KBM-7 (cell line): ENCODE measurements at regions not wholly inside any gene's neighbourhood (a gene's known extent, or its start where the extent isn't known, plus 50 kb on each side); places are given as distances from the start of the nearest gene placed in this dataset.

ENCODE experiments used
- DNase-seq: peaks from one replicate; pipeline ENCODE4 v3.0.0-alpha.2; 2015
- in situ Hi-C: fragments of 300-500 bp; cut with MboI; formaldehyde crosslinking; loops from 2 replicates; pipeline ENCODE4 v1.14.3; 2020; ENCODE audit warnings: low sequenced_read_pairs, low pct_unique_long_range_greater_than_20kb, mixed read lengths

GRCh38 chr3:177594096-177594495 is 396.8 kb upstream of the TBL1XR1 start:
- in situ Hi-C loops: no loop called here
- no peak for DNase-seq

DNA sequence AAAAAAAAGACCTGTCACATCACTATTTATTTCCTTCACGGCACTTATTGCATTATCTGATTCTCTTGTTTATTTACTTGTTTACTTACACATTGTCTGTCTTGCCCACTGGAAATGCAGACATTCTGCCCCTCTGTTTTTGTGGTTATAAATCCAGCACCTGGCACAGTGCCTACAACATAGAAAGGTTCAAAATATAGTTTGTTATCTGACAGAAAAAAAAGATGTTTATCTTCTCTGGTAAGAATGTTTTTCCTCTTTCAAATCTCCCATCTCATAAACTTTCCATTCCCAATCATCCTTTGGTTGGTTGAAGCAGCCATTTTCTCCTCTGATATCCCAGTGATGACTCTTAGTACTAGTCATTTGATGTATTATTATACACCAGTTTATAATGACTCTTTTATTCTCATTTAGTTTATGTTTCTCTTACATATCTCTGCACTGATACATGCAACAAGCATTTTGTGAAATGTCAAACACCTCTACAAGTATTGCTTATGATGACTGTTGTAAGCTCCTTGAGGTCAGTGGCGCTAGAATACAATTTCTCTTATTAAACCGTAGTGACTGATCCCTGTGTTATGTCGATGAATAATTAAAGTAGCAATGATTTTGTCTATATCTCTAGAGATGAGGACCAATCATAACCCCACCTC is 398.4 kb upstream of the TBL1XR1 start:
- in situ Hi-C loops: no loop called here
- no peak for DNase-seq

- in situ Hi-C loops: no loop called here
- no peak for DNase-seq
Measured at GRCh38 chr3:177596248-177596815, 399.1 kb upstream of the TBL1XR1 start.

DNA sequence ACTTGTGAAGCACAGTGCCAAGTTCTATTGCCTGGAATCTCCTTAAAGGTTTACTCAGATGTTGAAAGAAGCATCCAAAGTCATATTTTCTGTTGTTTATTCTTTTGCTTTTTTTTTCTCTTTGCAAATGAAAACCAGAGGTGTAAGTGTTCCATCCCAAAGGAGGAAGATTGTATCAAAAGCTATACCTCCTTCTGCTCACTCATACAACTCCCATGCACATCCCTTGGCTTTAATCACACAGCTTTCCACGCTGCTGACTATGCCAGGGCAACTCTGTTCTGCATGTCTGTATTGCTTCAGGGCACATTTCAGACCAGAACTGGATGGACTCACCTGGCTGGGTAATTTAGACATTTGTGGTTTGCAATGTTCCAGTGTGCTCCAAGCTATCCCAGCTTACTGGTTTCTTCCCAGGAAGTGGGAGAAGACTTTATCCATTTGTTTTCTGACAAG is 399.6 kb upstream of the TBL1XR1 start:
- DNase-seq: no peak
- in situ Hi-C loops: no loop called here

GRCh38 chr3:177597311-177598096 is 400.2 kb upstream of the TBL1XR1 start:
- in situ Hi-C loops: no loop called here
- peak; percentile 86 for DNase-seq

- no peak for DNase-seq
- in situ Hi-C loops: no loop called here
Measured at GRCh38 chr3:177598097-177598833, 401.0 kb upstream of the TBL1XR1 start.

DNA sequence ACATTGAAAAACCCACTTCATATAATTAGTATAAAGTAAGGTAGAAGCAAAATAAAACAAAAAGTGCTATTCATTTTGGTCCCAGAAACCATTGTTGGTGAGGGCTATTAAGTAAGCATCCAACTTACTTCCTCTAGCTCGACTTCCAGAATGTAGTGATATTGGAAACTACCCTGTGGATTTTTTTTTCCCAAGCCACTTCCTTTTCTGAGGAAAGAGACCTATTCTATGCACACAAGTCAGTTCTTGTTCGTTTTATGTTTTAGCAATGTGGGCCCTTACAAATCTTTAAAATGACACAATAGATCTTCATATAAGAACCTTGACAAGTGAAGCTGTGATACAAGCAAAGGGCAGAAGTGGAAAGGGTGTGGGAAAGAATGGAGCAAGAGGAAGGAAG is 402.0 kb upstream of the TBL1XR1 start:
- in situ Hi-C loops: no loop called here
- no peak for DNase-seq

DNA sequence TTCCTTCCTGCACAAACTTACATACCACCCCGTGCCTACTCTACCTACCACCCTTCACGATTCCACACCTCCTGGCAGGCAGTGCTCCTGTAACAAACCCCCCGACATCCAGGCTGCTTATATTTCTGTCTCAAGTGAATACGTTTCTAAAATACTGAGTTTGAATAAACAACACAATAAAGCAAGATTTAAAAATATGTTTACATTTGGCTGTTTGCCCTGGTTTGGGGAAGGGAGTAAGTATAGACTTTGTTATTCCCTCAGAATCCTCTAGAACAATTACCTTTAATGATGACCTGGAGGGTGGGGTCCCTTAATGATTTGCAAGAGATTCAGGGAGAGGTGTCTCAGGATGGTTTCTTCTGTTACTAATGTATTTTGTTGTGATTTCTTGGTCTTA is 402.6 kb upstream of the TBL1XR1 start:
- DNase-seq: no peak
- in situ Hi-C loops: no loop called here

- in situ Hi-C loops: no loop called here
- no peak for DNase-seq
Measured at GRCh38 chr3:177600411-177600810, 403.1 kb upstream of the TBL1XR1 start.

- in situ Hi-C loops: no loop called here
Measured at GRCh38 chr3:177601152-177601551, 403.9 kb upstream of the TBL1XR1 start.

GRCh38 chr3:177602601-177603147 is 405.4 kb upstream of the TBL1XR1 start:
- in situ Hi-C loops: no loop called here
- peak; percentile 66 for DNase-seq

More at GRCh38 chr3:177601152-177601551, 403.9 kb upstream of the TBL1XR1 start:
- DNase-seq: no peak

GRCh38 chr3:177603148-177603603 is 405.9 kb upstream of the TBL1XR1 start:
- peak; percentile 47 for DNase-seq

DNA sequence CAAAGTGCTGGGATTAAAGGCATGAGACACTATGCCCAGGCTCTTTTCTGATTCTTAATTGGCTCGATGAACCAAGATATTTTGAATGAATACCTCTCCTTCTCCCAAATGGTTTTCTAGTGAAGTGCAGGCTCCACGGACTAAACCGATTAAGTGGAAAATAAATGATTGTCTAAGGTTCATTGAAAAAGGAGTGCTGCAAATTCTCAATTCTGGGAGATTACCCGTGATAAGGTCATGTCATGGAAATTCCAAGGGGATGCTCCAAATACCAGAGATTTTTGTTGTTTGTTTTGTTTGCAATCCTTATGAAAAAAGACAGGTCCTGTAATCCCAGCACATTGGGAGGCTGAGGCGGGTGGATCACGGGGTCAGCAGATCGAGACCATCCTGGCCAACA is 406.9 kb upstream of the TBL1XR1 start:
- in situ Hi-C loops: no loop called here
- DNase-seq: no peak

More at GRCh38 chr3:177603148-177603603, 405.9 kb upstream of the TBL1XR1 start:
- in situ Hi-C loops: no loop called here

- in situ Hi-C loops: no loop called here
- no peak for DNase-seq
Measured at GRCh38 chr3:177606891-177607290, 409.6 kb upstream of the TBL1XR1 start.

GRCh38 chr3:177607589-177607988 is 410.3 kb upstream of the TBL1XR1 start:
- in situ Hi-C loops: no loop called here
- no peak for DNase-seq

DNA sequence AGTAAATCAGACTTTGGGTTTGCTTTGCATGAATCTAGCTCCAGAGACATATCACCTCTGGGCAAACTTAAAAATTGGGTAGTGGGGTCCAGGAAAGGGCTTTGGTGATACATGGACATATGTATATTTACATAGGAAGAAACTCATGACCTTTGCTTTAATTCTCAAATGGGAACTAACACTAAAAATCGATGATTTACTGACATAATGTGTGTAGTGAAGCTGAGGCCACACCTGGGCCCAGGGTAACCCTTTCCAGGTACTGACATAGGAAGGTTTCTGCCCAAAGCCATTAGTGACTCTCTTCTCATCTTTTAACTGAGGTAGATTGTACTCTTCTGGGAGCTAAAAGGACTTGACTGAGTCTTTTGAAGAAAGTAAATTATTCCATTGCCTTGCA is 411.2 kb upstream of the TBL1XR1 start:
- in situ Hi-C loops: no loop called here
- DNase-seq: no peak

DNA sequence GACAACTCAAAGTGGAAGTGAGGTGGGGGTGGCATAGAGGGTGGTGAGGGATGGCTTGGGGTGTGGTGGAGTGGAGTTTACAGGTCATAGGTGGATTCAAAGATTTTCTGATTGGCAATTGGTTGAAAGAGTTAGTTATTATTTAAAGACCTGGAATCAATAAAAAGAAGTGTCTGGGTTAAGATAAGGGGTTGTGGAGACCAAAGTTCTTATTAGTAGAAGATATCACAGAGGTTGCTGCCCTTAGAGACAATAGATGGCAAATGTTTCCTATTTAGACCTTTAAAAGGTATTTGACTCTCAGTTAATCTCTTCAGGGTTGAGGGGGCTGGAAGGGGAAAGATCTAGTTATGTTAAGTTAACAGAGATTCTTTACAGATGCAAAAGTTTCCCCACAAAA is 412.3 kb upstream of the TBL1XR1 start:
- DNase-seq: no peak
- in situ Hi-C loops: no loop called here

DNA sequence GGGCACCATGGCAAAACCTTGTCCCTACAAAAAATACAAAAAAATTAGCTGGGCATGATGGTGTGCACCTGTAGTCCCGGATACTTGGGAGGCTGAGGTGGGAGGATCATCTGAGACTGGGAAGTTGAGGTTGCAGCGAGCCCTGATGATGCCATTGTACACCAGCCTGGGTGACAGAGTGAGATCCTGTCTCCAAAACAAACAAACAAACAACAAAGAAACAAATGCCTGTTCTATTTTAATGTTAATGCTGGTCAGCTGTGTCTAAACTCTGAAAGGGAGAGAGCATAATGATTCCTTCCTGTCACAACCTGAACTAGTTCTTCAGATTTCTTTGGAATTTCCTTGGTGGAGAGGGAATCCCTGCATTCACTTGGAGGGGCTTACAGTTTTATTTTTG is 413.0 kb upstream of the TBL1XR1 start:
- no peak for DNase-seq
- in situ Hi-C loops: no loop called here
